Coronary artery (tissue), 2 donors: ENCODE measurements at regions not wholly inside any gene's neighbourhood (a gene's known extent, or its start where the extent isn't known, plus 50 kb on each side); places are given as distances from the start of the nearest gene placed in this dataset.

Experiments used
- DNase-seq: peaks from one replicate; pipeline ENCODE4 v3.0.0-alpha.2; 2017; ENCODE audit warnings: low spot score
- H3K27ac ChIP-seq, 2 donors: fragments of 200-600 bp; sonication (generic); one replicate each; pipeline ENCODE4 v1.5.1; 2016 to 2019
- H3K4me3 ChIP-seq: fragments of 200-600 bp; sonication (generic); 2 replicates; pipeline ENCODE4 v1.5.1; 2016; ENCODE audit warnings: mild to moderate bottlenecking, moderate library complexity
- TF ChIP-seq, protein P1 (sequence below): fragments of 200-600 bp; sonication (generic); IDR thresholded peaks from one replicate; pipeline ENCODE4 v1.5.1; 2019; ENCODE audit warnings: antibody characterized with exemption

- TF ChIP-seq, protein P1, sequence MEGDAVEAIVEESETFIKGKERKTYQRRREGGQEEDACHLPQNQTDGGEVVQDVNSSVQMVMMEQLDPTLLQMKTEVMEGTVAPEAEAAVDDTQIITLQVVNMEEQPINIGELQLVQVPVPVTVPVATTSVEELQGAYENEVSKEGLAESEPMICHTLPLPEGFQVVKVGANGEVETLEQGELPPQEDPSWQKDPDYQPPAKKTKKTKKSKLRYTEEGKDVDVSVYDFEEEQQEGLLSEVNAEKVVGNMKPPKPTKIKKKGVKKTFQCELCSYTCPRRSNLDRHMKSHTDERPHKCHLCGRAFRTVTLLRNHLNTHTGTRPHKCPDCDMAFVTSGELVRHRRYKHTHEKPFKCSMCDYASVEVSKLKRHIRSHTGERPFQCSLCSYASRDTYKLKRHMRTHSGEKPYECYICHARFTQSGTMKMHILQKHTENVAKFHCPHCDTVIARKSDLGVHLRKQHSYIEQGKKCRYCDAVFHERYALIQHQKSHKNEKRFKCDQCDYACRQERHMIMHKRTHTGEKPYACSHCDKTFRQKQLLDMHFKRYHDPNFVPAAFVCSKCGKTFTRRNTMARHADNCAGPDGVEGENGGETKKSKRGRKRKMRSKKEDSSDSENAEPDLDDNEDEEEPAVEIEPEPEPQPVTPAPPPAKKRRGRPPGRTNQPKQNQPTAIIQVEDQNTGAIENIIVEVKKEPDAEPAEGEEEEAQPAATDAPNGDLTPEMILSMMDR = no peak
These were observed 428.9 kb upstream of the FANCL start for GRCh38 chr2:58669998-58670397.

DNA sequence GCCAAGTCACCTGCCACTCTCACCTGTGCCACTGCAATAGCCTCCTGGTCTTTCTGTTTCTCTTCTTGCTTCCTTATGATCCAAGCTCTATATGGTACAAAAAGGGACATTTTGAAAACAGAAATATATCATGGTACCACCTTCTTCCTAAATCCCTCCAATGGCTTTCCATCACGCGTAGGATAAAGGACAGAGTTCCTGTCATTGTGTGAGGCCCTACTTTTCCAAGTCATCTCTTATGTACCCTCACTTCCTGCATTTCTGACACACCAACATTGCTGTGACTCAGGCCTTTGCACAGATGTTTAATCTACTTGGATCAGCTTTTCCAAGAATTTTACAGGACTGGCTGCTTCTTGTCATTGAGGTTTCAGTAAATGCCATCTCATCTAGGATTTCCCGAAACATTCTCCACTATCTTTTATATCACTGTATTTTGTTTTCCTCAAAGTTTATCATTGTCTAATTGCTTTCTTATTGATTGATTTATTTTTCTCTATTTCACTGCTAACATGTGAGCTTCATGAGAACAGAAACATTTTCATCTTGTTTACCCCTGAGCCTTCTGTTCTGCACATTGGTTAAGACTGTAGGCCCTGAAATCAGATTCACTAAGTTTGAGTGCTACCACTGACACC is 426.1 kb upstream of the FANCL start:
- TF ChIP-seq, protein P1 = no peak

More at GRCh38 chr2:58669998-58670397, 428.9 kb upstream of the FANCL start:
- no peak for DNase-seq
- Histone ChIP-seq H3K4me3 (no peak overlapping the region), H3K27ac (no peak overlapping the region)

GRCh38 chr2:58666323-58666970 is 425.3 kb upstream of the FANCL start:
- no peak for DNase-seq
- Histone ChIP-seq H3K4me3 (no peak overlapping the region), H3K27ac (no peak overlapping the region)
- TF ChIP-seq, protein P1 = no peak

More for the DNA sequence above, 426.1 kb upstream of the FANCL start:
- H3K27ac ChIP-seq = no peak overlapping the region
- DNase-seq = no peak
- no peak overlapping the region for H3K4me3 ChIP-seq

DNA sequence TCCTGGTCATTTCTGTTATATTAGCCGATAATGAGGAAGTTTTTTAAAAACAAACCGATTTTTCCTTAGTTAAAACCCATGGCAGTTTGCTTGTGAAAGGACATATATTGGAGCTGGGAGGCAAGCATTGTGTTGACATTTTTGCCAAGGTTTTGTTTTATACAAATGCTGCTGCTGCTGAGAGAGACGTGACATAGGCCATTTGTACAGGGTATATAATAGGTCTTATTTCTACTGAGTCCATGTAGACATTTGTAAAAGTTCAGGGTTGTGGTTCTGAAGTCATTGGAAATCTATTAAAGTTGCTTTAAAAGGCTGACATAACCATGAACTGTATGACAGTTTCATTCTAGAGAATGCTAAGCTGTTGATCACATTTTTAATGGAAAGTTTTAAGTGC is 424.0 kb upstream of the FANCL start:
- TF ChIP-seq, protein P1 = no peak
- no peak overlapping the region for H3K27ac ChIP-seq
- no peak overlapping the region for H3K4me3 ChIP-seq
- DNase-seq = no peak

DNA sequence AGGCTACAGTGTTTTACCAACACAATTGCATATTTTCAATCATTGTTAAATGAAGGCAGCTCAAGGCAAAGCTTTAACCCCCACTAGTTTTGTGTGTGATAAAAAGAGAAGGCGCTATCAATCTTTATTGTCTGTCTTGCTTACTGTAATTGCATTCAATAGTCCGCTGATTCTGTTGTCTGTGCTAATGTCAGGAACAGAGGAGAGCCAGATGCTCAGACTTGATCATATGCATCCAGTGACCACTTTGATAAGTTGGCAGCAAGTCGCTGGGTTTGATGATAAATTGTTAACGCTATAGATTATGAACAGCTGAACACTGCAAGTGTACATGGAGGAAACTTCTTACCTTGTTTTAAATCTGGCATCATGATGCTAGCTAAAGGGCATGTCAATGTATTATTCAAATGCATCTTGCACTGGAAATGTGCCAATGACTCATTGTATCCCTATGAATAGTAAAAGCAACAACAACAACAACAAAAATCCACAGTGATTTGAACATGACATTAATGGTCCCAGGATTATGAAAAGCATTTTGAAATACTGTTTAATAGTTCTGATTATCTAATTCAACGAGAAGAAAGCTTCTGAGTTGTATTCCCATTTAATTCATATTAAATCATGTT is 423.5 kb upstream of the FANCL start:
- TF ChIP-seq, protein P1 = no peak
- DNase-seq = no peak
- no peak overlapping the region for H3K4me3 ChIP-seq
- H3K27ac ChIP-seq = no peak overlapping the region

DNA sequence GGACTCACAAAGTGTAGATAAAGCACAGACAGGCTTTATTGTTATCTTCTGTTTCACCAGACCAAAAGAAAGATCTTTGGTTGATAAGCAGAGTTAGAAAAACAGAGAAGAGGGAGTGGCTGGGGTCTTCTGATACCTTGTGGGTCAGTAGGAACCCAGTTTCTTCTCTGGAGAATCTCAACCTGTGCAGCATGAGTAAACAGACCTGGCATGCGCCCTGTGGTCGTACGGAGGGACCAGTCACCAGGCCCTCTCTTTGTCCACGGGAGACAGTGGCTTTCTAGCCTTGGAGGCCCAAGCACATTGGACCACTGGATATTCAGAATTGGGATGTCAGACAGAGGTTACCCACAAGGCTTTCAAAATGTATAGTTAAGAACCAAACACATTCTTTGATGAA is 418.9 kb upstream of the FANCL start:
- TF ChIP-seq, protein P1 = no peak
- H3K27ac ChIP-seq = no peak overlapping the region
- no peak overlapping the region for H3K4me3 ChIP-seq
- no peak for DNase-seq

DNA sequence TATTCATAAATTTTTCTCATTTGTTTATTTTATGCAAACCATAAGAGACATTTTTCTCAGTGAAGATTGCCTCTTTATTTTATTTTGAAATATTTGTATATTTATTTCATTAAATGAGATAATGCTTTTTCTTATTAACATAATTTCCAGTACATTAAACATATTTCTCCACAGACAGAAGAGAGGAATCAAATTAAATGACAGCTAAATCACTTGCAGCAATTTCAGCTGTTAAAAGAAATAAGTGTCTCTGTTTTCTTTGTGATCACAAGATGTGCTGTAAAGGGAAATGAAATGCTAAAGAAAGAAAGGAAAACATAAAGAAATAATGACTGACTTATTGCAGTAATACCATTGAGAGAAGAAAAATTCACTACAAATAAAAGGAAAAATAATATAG is 414.0 kb upstream of the FANCL start:
- DNase-seq = no peak
- Histone ChIP-seq H3K27ac (no peak overlapping the region), H3K4me3 (no peak overlapping the region)
- TF ChIP-seq, protein P1 = no peak
